ENCODE measurements at regions not wholly inside any gene's neighbourhood (a gene's known extent, or its start where the extent isn't known, plus 50 kb on each side); places are given as distances from the start of the nearest gene placed in this dataset.
"Not testable (repeated sequence)": the region's sequence is repeated elsewhere in the genome, so short reads cannot be mapped to it uniquely, and the experiment has no call there.

DNA sequence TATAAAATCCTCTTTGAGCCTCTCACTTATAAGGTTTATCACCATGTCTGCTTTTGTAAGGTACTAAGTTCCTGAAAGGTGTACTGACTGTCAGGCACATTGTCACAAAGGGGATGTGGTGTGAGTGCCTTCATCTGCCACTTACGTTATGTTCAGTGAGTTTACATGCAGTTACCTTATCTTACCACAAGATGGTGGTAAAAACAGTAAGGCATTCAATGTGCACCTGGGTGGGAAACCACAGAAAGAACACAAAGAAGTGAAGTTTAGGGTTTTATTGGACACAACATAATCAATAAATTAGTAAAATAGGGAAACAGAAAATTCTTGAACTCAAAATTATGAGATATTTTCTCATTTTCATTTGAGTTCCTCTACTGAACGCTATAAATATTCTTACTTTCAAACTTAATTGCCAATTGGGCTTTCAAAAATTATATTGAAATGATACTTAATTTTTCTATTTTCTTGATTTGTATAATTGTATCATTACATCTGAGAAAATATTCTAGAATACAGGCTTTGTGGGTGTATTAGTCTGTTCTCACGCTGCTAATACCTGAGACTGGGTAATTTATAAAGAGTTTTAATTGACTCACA is 650.8 kb downstream of the PCDH7 start:
- DNase-seq (ENCODE audit: low read depth): peak; percentile 8

DNA sequence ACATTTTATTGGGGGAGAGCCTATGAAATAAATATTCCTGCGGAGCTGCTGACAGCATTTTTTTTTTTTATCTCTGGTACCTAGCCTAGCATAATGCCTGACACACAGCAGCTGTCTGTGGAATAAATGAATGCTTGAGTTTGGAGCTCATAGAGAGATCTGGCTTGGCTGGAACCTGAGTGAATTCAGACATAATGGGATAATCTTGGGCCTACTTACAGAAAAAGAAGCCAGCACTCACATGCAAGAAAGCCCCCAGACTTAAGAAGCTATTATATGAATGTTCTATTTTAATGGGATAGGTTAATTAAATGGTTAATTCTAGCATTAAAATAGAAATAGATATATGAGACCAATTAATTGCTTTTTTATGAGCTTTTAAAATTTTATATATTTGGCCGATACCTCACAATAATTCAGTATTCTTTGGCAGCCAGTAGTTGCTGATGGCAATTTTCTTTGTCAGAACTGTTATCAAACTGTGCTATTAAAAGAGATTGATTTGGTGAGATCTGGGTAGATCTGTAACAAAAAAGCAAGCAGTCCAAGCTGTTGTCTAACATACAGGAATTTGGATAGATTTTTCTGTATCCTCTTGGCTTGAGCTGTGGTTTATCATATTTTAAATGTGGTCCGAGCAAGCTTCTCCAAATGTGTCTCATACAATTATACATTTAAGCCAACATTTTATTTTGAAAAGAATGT is 654.2 kb downstream of the PCDH7 start:
- no peak for DNase-seq (ENCODE audit: low read depth)

DNA sequence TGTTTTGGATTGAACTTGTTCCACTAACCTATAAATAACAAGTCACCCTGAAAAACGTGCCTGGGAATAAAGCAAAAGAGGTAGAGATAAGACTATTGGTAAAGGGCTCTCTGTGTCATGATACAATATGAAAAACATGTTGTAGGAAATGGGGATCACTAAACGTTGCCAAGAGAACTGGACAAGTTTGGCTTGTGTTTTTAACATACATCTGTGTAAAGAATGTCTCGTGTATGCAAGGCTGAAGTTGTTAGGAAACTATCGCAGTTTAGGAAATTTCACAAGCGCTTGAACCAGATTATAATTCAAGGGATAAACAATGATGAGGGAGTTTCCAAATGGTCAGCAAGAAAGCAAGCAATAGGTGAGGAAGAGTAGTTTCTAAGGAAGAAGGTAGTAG is 655.8 kb downstream of the PCDH7 start:
- DNase-seq (ENCODE audit: low read depth): no peak

DNA sequence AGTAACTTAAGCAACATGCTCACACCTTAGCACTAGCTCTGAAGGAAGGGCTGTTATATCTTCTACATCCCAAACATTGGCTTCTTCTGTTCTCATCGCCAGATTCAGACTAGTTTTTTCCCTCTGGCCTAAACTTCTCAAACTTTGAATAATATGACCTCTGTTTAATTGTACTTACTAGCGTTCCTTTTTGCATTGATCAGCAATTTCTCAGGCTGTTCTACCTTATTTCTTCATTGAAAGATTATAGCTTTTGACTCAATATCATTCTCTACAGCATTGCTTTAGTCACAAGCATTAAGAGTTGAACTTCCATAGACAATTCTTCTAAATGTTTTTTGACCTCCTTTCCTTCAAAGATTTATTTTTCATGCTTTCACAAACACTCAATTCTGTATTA is 659.2 kb downstream of the PCDH7 start:
- DNase-seq (ENCODE audit: low read depth): no peak

DNA sequence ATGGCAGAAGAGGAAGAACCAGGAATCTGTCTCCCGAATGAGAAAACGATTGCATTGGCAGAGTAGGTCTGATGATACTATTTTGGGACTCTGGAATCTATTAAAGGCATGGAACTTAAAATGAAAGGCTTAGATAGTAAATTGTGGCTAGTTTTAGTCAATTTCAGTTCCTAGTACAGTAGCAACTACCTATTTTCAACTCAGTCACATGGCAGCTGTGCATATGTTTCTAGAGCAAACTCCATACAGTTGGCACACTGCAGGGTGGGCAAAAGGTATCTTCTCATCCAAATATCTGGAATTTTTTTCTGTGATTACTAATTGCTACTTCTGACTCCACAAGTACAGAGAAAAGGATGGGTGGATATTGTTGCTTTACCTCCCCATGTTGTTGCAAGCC is 663.6 kb downstream of the PCDH7 start:
- DNase-seq (ENCODE audit: low read depth): no peak

DNA sequence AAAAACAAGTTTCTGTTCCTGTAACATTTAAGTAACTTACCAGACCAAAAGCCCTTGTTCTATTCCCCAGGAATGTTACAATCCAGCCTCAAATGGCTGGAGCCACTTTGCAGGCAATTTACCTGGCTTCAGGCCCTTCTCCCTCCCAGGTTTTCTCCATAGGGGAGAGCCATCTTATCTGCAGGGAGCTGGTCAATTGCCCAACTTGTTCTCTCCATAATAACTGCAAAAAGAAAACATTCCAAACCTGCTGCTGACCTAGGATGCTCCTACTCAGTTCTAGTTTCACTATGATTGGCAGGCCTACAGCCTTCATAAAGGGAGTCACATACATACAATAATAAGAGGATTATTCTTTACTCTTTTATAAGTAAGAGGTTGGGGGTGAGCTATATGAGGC is 670.7 kb downstream of the PCDH7 start:
- no peak for DNase-seq (ENCODE audit: low read depth)

DNA sequence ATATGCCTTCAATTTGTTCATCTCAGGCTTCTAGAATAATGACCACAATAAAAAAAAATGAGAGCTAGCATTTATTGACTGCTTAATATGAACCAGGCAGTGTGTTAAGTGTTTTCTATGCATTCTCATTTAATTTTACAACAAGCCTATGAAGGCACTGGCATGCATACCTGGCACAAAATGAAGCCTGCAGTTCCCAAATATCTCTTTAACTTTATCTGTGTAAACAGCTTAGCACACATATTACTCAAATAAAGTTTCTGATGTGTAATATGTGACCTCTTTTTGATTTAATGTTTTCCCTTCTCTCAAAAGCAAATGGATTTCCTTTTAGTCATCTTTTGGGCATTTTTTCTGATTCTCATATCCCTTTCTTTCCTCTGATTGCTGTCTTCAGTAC is 671.8 kb downstream of the PCDH7 start:
- no peak for DNase-seq (ENCODE audit: low read depth)

DNA sequence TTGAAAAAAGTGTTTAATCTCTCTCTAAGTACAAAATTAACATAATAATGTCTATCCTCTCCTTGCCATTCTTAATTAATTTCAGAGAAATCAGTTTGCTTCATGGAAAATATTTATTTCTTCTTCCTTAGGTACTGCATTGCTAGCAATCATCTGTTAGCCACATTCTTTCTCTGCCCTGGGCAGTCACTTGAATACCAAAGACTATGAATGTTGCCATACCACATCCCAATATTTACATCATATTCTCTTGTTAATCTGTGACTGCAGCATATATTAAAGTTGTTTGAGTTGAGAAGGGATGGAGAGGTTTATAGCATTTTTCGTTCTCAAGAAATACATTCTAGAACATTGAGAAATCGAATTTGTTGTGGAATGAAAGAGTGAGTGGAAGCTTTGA is 672.8 kb downstream of the PCDH7 start:
- DNase-seq (ENCODE audit: low read depth): no peak

DNA sequence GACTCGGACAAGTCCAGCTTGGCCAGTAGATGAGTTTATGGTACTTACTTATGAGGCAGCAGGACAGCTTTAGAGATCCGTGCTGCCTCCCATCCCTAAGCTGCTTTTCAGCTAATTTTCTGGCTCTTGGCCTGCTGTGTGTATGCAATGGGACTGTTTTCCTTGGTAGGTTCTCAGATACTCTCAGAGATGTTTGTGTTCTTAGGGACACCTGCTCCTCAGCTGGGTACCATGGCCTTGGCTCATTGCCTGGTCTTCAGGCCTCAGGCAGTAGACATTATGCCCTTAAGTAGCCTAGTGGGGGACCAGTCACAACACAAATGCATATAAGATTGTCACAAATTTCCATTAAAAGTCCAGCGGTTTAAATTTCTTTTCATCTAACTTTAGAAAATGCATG is 688.0 kb downstream of the PCDH7 start:
- DNase-seq (ENCODE audit: low read depth): no peak

DNA sequence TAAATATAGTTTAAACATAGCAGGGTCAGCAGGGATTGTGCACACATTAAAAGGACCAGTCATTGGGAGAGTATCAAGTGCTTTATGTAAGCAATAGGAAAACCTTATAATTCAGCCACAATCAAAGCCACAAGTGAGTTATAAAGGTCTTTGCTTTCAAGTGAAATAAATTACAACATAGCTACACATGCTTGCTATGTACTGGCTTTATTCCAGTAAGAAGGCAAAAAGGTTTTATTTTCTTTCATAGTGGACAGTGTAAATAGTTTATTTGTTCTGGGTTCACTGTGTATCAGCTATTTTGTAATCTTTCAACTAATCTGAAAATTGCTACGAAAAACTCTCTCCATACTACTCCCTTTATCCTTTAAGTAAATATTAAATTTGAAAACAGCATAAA is 691.4 kb downstream of the PCDH7 start:
- DNase-seq (ENCODE audit: low read depth): no peak

DNA sequence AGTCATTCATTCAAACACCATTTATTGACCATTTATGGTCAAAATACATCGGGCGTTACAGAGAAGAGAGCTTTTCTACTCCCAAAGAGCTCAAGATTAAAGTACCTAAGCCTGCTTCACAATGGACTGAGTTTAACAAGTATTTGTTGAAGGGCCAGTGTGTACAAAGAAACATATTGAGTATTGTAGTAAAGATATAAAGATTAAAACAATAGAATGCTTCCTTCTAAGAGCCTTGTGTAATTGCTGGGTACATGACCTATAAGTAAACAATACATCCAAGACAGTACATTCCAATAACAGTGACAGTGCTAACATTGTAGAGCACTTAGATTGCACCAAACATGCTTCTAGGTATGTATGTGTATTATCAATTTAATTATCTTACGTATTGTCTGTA is 695.5 kb downstream of the PCDH7 start:
- DNase-seq (ENCODE audit: low read depth): no peak

DNA sequence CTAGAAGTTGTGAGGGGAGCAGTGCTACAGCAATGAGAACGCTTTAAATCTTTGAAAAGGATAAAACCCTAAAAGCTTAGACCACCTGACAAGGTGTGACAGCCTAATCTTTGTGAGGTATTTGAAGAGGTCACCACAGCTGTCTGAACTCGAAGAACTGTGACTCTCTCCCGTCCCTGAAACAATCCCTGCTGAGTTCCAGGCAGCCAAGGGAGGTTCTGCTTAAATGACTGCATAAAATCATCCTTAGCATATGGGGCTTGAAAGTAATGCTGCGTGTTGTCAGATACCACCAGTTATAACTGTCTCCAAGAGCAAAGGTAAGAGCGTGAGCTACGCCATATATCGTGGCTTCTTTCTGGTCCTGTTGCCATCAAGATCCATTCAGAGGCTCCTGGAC is 696.3 kb downstream of the PCDH7 start:
- DNase-seq (ENCODE audit: low read depth): no peak

DNA sequence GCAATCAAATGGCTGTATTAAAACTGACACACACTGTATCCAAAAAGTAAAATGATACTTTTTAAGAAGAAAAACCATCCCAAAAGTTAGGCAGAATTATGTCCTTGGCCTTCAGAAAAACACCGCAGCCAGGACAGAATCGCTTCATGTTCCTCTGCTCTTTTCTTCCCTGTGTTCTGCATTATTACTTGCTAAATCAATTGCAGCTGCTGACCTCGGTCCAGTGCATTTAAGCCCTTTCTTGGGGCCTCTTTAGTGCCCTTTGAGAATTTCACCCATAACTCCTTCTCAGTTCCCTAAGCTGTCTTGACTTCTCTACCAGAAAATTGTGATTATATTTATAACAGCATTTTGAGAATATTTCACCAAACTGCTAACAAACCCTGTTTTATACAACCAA is 696.9 kb downstream of the PCDH7 start:
- no peak for DNase-seq (ENCODE audit: low read depth)

DNA sequence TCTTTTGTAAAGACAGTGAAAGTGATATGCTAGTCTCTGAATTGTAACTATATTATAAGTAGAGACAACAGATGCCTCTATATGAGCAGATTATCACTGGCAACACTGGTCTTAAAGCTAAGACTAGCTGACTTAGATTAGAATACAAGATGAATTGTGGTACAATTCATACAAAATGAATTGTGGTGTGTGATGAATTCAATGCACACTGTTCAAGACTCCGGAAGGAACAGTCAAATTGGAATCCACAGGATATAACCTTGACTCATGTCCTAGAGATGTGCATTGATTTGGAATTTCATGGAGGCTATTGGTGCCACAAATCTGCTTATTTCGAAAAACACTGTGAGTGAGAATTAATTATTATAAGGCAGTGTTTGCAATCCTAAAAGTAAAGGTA is 701.8 kb downstream of the PCDH7 start:
- DNase-seq (ENCODE audit: low read depth): no peak

DNA sequence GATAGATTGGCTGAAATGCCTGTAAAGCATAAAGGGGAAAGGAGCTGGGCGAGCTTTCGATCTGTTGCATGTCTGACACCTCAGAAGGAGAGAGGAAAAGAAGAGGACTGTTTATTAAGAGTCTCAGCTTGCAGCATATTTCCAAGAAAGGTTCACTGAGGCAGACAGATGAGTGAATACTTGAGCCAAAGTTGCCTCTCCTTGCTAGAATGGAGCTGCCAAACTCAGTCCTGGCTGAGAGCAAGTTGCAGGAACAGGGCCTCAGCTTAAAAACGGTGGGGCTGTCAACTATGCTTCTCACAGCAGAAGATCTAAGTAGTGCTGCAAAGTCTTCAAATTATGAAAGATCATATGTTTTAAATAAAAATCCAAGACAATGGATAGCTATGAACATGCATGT is 707.5 kb downstream of the PCDH7 start:
- DNase-seq (ENCODE audit: low read depth): no peak

DNA sequence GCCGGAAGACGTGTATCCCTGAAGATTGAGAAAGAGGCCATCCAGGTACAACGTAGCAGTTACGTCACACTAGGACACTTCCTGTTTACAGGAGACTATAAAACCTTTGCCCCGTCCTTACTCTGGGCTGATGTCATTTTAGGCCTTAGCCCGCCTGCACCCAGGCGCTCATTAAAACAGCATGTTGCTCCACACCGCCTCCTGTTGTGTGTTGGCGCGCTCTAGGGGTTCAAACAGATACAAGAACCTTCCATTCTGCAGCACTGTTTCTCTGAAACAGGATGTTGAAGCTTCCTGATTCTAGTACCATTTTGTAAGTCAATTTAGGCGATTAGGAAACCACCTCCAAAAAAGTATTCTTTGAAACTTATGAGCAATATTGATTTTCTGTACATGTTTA is 722.1 kb downstream of the PCDH7 start:
- DNase-seq (ENCODE audit: low read depth): no peak

DNA sequence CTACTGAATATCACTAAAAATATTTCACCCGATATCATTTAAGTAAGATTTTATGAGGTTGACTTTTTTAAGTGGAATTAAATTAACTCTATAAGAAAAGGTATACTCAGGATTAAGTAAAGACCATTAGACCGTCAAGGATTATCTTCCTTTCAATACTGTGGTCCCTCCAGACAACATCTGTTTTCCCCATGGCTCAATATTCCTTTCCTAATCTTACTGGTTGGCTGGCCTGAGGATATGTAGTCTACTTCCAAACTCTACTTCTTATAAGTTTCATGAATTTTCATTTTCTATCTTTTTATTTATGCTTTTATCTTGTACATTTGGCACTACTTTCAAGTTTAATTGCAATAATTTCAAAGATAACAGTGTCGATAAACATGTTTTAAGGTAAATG is 725.4 kb downstream of the PCDH7 start:
- DNase-seq (ENCODE audit: low read depth): no peak

DNA sequence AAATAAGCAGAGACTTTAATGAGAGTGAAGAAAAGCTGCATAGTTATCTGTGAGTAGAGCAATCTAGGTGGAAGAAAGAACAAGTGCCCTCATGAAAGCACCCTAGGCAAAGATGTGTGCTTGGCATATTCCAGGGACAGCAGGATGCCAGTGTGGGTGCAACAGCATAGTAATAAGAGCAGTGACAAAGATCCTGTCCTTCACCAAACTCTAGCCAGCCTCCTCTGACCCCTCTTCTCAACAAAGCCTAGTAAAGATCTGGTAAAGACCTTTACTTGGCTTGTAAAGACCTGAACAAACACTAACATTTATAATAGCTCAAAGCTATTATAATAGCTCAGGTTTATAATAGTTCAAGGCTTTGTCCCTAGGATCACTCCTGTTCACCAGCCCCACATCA is 735.4 kb downstream of the PCDH7 start:
- DNase-seq (ENCODE audit: low read depth): no peak

DNA sequence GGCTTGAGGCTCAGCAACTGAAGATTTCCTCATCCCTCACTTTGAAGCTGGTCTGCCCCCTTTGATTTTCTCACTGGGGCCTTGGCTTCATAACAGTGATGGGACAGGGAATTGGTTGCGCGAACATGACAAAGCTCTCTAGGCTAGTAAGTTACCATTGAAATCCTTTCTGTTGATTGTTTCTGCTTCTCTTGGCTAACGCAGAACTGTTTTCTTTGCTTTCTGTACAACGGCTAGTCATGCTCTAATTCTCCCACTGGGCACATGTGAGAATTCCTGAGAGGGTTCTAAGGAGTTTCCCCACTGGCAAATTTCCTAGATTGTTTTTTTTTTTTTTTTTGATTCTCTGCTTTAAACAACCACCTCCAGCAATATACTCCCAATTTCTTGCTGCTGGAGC is 738.6 kb downstream of the PCDH7 start:
- peak; percentile 21 for DNase-seq (ENCODE audit: low read depth)

DNA sequence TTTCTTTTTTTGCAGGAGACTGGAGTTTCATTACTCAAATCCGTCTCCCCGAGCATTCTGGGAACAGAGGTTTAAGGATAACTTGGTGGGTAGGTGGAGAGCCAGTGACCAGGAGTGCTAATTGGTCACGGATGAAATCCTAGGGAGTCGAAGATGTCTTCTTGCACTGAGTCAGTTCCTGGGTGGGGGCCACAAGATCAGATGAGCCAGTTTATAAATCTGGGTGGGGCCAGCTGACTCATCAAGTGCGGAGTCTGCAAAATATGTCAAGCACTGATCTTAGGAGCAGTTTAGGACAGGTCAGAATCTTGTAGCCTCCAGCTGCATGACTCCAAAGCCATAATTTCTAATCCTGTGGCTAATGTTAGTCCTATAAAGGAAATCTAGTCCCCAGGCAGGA is 741.3 kb downstream of the PCDH7 start:
- no peak for DNase-seq (ENCODE audit: low read depth)

DNA sequence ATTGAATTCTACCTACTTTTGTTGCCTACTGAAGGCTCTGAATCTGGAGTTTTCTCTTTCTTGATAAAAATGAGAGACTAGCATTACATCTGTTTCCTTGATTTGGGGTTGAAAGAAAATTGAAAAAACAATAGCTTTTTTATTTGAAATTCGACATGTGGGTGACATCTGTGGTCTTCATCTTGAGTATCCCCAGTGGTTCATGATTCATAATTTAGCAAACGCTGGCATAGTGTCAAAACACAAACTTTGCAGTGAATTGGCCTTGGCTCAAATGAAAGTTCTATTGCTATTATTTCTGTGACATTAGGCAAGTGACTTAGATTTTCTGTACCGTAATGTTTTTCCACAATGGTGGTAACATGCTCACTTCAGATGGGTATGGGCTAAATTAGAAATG is 747.6 kb downstream of the PCDH7 start:
- DNase-seq (ENCODE audit: low read depth): no peak

DNA sequence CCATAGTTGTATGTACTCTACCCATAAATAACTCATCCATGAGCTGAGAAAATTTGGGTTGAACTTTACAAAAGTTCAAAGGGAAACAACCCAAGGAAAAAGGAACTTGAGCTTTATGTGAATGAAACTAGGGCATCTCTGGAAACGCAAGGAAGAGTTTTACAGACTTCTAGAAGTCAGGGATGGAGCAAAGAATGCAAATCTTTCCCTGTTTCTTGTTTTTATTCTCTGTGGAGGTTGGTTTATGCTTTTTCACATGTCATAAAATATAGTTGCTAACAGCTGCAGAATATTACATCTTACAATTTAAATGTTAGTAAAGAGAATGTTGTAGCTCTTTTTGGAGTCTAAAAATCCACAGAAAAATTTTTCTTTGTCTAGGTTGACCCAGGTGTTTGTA is 754.1 kb downstream of the PCDH7 start:
- DNase-seq (ENCODE audit: low read depth): no peak

DNA sequence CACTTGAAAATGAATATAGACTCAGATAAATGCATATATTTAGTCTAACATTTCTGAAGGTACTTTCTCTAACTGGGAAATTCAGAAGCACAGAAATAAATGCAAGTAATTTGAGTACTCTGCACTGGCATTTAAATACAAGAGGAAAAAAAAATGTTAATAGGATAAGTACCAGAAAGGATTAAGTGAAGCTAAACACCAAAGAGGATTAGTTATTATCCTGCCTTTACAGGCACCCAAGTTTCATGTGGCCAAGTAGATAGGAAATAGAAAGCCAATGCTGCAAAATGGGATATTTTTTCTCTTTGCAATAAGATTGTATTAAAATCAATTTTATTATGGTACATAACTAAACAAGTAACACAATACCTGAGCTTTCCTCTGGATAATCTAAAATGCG is 762.5 kb downstream of the PCDH7 start:
- DNase-seq (ENCODE audit: low read depth): no peak

DNA sequence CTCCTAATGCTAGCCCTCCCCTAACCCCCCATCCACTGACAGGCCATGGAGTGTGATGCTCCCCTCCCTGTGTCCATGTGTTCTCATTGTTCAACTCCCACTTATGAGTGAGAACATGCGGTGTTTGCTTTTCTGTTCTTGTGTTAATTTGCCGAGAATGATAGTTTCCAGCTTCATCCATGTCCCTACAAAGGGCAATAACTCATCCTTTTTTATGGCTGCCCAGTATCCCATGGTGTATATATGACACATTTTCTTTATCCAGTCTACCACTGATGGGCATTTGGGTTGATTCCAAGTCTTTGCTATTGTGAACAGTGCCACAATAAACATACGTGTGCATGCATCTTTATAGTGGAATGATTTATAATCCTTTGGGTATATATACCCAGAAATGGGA is 779.0 kb downstream of the PCDH7 start:
- DNase-seq (ENCODE audit: low read depth): not testable (repeated sequence)

All from stromal cell of bone marrow (primary cell).